GM18499 (cell line): ENCODE measurements at regions not wholly inside any gene's neighbourhood (a gene's known extent, or its start where the extent isn't known, plus 50 kb on each side); places are given as distances from the start of the nearest gene placed in this dataset.

Experiments
- ATAC-seq: cut with Tn5 transposase; IDR thresholded peaks from one replicate; pipeline ENCODE4 v1.9.1; 2021; ENCODE audit warnings: moderate number of reproducible peaks; ENCODE audit not compliant: insufficient read depth, unreplicated experiment

DNA sequence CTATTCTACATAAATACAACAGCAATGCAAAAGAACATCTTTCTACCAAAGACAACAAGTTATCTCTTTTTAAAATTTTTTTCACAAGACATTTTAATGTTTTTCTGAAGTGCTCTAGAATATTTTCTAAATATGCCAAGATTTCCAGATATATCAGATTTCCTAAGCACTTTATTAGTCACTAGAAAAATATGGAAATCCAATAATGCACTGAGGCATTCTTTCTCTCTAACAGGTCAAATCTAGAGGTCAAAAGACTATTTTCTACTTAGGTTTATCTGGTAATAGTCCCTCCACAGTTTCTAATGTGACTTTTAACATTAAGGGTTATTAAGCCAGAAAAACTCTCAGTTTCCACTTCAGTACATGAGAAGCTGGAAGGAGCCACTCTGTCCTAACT is 1041.2 kb upstream of the INTU start:
- no peak for ATAC-seq

DNA sequence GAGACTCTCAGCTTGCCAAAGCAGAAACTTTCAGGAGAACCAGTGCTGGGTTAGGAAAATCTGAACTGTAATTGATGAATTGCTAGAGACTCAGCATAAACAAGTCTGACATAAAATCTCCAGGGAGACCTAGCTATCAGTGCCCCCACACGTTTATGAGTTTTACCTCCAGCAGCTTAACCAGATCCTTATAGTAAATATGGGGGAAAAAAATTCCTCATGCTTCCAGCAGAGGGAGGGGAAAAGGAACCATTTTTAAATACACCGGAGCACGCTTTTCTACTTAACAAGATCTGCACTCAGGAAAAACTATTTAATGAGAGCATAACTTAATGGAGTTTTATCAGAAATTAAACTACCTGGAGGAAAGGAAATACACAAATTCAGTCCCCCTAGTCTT is 1040.7 kb upstream of the INTU start:
- no peak for ATAC-seq

DNA sequence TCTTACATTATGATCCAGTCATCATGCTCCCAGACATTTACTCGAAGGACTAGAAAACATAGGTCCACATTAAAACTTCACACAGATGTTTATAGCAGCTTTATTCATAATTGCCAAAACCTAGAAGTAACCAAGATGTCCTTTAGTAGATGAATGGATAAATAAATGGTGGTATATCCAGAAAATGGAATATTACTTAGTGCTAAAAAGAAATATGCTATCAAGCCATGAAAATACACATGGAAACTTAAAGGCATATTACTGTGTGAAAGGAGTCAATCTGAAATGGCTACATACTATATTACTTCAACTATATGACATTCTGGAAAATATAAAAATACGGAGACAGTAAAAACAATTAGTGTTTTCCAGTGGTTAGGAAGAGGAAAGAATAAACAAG is 1039.1 kb upstream of the INTU start:
- no peak for ATAC-seq

DNA sequence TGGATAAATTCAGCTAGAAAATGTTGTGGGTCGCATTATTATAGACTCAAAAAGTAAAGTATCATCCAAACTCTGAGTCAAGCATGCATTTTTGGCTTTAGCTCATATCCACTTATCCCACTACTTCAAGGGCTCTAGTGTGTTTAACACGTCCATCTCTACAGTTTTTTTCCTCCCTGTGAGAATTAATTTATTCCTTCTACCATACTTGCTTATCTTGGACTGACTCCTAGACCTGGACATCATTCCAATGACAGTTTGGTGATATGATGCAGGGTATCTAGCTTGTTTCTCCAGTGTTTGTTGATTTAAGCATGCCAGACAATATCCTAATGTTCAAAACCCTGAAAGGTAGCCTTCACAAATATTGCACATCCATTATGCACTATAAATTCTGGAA is 1037.1 kb upstream of the INTU start:
- ATAC-seq, result no peak

GRCh38 chr4:126599746-126600145 is 1033.0 kb upstream of the INTU start:
- no peak for ATAC-seq

GRCh38 chr4:126603210-126603609 is 1029.5 kb upstream of the INTU start:
- no peak for ATAC-seq

DNA sequence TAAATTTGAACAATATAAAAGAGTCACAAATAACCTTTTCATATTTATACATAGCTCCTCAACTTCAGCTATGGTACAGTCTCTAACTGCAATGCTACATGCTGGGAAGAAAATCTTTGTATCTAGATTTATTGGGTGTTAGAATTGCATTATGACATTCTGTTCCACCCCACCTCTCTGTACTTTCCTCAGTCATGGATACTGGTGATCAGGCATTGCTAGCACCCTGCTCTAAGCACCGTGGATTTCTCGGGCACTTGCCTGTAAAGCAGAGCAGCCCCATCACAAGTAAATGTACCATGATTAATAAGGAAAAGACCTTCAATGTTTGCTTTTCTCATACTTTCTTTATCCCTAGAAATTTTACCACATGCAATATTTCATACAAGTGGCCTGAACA is 1028.9 kb upstream of the INTU start:
- ATAC-seq, result no peak

DNA sequence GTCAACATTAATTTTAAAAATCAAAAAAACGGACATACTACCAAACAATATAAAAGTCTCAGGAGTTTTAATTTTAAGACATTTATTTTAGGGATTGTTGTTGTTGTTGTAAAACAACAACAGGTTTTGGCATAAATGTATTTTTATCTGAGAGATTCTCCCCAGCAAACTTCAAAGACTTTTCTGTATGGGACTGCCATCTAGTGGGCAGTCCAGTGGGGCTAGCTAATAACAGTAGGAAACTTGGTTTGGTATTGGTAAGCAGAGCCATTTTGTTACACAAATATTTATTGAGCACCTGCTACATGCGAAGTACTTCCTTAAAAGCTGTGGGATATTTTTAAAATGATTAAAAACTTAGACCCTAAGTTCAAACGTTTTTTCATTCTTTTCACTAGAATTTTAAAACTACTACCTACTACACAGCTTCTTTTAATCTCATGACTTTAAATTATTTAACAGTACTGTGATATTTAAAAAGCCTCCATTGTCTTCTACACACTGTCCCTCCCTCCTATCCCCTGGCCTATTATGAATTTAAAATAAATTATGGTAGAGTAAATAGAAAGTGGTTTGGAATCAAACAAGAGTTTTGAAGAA is 1028.4 kb upstream of the INTU start:
- no peak for ATAC-seq

DNA sequence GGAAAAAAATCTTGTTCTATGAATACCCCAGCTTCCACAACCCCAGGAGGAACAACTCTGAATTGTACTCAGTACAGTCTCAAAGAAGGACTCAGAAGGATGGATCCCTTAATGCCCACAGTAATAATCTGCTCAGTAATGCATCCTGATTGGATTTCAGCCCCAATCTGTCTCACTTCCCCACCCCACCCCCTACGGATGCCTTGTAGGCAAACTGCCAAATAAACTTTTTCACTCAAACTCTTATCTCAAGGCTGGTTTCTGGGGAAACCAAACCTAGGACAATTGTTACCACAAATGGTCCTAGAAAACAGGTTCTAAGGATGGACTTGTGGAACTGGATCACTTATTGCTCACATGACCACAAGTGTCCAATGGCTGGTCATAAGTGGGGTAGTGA is 1021.8 kb upstream of the INTU start:
- ATAC-seq, result no peak

DNA sequence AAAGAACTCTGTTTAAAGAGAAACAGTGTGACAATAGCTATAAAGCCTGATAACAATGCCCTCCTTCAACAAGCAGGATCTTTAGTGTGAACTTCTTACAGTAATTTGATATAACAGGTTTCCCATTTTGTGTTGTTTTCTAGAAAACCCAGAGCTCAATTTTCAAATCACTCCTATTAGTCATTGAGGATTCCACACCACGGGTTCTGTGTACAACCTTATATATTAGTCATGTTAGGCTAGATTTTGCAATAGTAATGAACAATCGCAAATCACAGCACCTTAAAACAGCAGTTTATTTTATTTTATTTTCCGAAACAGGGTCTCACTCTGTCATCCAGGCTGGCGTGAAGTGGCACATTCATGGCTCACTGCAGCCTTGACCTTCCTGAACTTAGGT is 1020.9 kb upstream of the INTU start:
- ATAC-seq, result no peak

DNA sequence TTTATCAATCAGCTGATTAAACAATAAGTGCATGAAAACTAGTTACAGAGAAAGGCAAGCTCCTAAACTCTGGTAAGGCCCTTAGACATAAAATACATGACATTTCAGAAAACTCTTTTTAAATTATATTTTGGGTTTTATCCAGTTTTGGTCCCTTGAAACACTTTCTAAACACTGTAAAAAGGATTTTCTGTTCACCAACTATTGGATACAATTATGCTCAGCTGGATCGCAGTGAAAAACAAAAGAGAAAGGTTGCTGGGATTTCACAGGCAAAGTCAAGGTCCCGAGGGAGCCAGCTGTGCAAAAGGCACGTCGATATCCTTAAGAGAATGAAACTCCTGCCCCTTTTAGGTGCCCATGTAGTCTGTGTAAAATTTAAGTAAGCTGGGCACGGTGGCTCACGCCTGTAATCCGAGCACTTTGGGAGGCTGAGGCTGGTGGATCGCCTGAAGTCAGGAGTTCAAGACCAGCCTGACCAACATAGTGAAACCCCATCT is 1018.4 kb upstream of the INTU start:
- ATAC-seq, result no peak

- ATAC-seq, result no peak
Observed at GRCh38 chr4:126616795-126617194, 1016.0 kb upstream of the INTU start.

DNA sequence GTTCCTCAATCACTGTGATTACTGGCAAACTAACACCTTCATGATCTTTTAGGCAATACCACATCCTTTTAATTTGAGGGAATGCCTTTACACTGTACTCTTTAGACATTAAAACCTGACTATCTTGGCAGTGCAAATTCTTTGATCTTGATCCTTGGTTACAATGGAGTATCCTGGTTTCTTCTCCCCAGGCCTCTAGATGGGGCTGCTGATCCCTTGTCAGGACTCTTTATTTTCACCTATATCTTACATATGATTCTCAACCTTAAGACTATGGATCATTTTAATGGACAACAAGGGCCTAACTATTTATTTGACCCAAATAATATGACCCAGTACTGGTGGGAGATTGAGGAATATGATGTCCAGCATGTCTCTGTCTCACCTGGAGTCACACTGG is 1005.5 kb upstream of the INTU start:
- no peak for ATAC-seq

DNA sequence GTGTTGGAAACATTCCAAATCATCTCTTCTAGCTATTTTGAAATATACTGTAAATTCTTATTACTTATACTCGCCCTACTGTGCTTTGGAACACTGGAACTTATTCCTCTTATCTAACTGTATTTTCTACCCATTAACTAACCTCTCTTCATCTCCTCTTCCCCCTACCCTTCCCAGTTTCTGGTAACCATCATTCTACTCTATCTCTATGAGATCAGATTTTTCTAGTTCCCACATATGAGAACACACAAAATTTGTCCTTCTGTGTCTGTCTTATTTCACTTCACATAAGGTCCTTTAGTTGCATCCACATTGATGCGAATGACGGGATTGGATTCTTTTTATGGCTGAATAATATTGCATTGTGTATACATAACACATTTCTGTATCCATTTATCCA is 1003.8 kb upstream of the INTU start:
- no peak for ATAC-seq

DNA sequence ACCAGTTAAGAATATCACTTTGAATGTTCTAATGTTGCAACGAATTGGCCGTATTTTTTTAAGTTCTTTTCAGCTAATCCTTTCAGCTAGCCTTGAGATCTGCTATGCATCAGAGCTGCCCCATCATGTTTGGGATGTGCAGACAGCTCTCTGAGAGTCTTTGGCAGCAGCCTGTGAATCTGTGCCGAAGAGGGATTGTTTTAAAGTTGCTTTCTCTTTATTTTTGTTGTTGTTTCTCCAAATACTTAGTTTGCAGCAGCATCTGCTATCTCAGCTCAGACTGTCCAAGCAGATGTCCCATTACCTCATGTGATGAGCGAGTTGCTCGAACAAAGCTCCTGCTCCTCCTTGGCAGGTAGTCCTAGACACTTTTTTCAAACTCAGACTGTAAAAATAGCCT is 1002.5 kb upstream of the INTU start:
- ATAC-seq, result no peak

DNA sequence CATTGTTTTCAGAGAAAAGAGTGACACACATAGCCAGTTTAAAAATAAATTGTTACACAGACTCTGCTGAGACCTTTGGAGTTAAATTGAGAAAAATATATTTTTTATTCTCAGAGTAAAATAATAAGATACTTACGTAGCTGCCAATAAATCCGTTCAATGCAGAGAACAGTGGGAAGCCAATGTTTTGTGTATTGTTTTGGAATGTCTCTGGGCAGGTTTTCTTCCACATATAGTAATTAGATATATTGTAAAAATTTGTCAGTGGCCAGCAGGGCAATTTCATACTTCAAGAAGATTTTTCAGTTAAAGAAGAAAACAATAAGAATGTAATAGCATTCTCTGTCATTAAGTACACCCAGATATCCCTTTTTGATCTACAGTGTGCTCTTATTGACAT is 999.5 kb upstream of the INTU start:
- ATAC-seq, result no peak

DNA sequence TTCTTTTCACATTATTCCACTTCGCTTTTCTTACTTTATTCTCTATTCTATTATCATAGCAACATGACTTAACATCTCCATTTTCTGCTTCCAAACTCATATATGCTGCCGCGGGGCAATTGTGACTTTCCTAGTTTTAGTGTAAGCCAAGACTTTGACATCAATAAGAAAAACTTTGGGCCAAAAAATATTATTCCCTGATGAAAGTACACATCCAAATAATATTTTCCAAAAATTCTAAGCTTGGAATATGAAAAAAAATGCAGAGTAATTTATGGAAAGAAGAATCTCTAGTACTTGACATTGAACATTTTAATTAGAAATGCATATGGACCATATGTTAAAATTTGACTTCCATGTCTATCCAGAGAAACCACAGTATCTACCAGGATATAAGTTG is 995.1 kb upstream of the INTU start:
- ATAC-seq, result no peak

DNA sequence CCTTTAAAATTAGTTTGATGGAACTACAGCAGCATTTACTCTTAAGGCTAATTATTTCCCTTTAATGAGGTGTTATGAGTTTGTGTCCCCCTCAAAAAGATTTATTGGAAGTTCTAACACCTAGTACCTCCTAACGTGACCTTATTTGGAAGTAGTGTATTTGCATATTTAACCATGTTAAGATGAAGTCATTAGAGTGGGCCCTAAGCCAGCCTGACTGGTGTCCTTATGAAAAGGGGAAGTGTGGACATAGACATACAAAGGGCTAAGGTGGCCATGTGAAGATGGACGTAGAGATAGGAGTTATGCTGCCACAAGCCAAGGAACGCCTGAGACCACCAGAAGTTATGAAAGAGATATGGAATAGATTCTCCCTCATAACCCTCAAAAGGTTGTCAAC is 985.4 kb upstream of the INTU start:
- no peak for ATAC-seq

DNA sequence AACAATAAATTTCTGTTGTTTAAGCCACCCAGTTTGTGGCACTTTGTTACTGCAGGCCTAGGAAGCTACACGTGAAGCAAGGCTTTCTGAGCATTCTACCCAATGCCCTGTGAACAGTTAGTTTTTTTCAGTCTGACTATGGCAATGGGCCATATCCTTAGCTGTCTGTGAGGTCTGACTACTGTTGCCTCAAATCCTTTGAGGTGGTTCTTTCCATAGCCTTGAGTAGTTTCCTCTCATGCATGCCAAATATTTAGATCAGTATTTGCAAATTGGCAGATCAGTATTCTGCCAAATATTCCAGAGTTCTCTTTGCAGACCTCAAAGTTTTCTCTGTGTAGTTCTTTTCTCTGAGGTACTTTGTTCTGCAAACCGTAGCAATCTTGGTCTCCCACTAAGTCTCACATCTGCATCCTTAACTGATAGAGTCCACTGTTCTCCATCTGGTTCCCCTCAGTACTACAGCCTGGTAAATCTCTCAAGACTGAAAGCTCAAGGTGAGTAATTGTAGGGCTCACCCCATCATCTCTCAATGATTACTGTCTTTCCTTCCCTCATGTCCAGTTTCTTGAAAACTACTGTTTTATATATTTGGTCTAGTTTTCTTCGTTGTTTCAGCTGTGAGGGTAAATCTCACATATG is 984.9 kb upstream of the INTU start:
- ATAC-seq, result no peak

GRCh38 chr4:126658411-126658810 is 974.3 kb upstream of the INTU start:
- ATAC-seq, result no peak

DNA sequence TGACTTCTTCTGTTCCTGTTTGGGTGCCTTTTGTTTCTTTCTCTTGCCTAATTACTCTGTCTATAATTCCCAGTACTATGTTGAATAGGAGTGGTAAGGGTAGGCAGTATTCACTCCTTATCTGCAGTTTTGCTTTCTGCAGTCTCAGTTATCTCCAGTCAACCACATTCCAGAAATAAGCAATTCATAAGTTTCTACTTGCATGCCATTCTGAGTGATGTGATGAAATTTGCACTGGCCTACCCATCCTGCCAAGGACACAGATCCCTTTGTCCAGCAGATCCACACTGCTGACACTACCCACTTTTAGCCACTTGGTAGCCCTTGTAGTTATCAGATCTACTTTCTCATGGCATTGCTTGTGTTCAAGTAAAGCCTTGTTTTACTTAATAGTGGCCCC is 971.6 kb upstream of the INTU start:
- no peak for ATAC-seq

GRCh38 chr4:126664839-126665238 is 967.9 kb upstream of the INTU start:
- ATAC-seq, result no peak
